B cell (primary cell): ENCODE measurements at regions not wholly inside any gene's neighbourhood (a gene's known extent, or its start where the extent isn't known, plus 50 kb on each side); places are given as distances from the start of the nearest gene placed in this dataset.

Source experiments
- ATAC-seq: fragments of 200-7000 bp; cut with Tn5 transposase; one replicate; pipeline ENCODE4 v1.10.0; 2021; ENCODE audit warnings: low read depth, mild to moderate bottlenecking, moderate number of reproducible peaks, moderate library complexity
- CTCF ChIA-PET: fragments of 350-600 bp; sonication (Branson Sonifier 250); formaldehyde crosslinking; loops from one replicate; lab custom pipeline; 2021; ENCODE audit warnings: antibody characterized with exemption, inconsistent platforms; lab: Charles Lee
- POLR2A ChIA-PET: fragments of 350-600 bp; sonication (Branson Sonifier 250); formaldehyde crosslinking; loops from one replicate; lab custom pipeline; 2021; ENCODE audit warnings: antibody characterized with exemption; lab: Charles Lee
- DNase-seq: peaks from one replicate; pipeline ENCODE4 v3.0.0; 2013
- H2AFZ ChIP-seq: 2 replicates; pipeline ENCODE4 v1.6.1; 2012; ENCODE audit warnings: mild to moderate bottlenecking, low read depth, low read length; ENCODE audit not compliant: insufficient read depth, poor library complexity, severe bottlenecking
- H3K27ac ChIP-seq, 2 donors: 1 replicate in 1 of 2; 2 replicates in 1 of 2; pipeline ENCODE4 v1.5.1; 2012 to 2013; ENCODE audit warnings: low read length in 2 of 2, mild to moderate bottlenecking in 2 of 2, moderate library complexity in 1 of 2
- H3K27me3 ChIP-seq, 4 experiments: fragments of 200-600 bp in 1 of 4; sonication (generic) in 1 of 4; replicated peaks in 1 of 4; 1 replicate in 2 of 4; 2 replicates in 2 of 4; pipeline versions ENCODE4 v1.6.1 to v1.7.0; 2013 to 2016; ENCODE audit warnings: low read length in 3 of 4, mild to moderate bottlenecking in 2 of 4, mixed read lengths in 1 of 4, moderate library complexity in 1 of 4; ENCODE audit not compliant: insufficient read depth in 4 of 4, control insufficient read depth in 3 of 4; ENCODE audit errors: control extremely low read depth in 1 of 4
- H3K36me3 ChIP-seq, 2 experiments: replicated peaks in 1 of 2; 1 replicate in 1 of 2; 2 replicates in 1 of 2; pipeline versions ENCODE4 v1.6.1 to v1.7.1; 2013; ENCODE audit warnings: low read length in 1 of 2; ENCODE audit not compliant: insufficient read depth in 2 of 2, control insufficient read depth in 1 of 2; ENCODE audit errors: control extremely low read depth in 1 of 2, extremely low read depth in 1 of 2
- H3K4me1 ChIP-seq, 2 donors: fragments of 200-600 bp in 1 of 2; sonication (generic) in 1 of 2; 1 replicate in 1 of 2; 2 replicates in 1 of 2; pipeline versions ENCODE4 v1.5.1 to v1.6.1; 2013 to 2017; ENCODE audit warnings: low read length in 2 of 2; ENCODE audit not compliant: control insufficient read depth in 2 of 2, insufficient read depth in 2 of 2
- H3K4me2 ChIP-seq: replicated peaks from 2 replicates; pipeline ENCODE3; 2012; ENCODE audit warnings: mild to moderate bottlenecking, low read depth, low read length; ENCODE audit not compliant: poor library complexity, severe bottlenecking
- H3K4me3 ChIP-seq, 5 experiments: fragments of 200-600 bp in 1 of 5; sonication (generic) in 1 of 5; 1 replicate in 3 of 5; 2 replicates in 2 of 5; pipeline versions ENCODE4 v1.5.1 to v1.7.0; 2011 to 2016; ENCODE audit warnings: low read length in 4 of 5, mild to moderate bottlenecking in 4 of 5, low read depth in 2 of 5, control low read depth in 1 of 5, moderate library complexity in 1 of 5; ENCODE audit not compliant: insufficient read depth in 1 of 5; ENCODE audit errors: control extremely low read depth in 1 of 5, extremely low read depth in 1 of 5
- H3K79me2 ChIP-seq: fragments of 200-600 bp; sonication (generic); one replicate; pipeline ENCODE4 v1.6.0; 2016; ENCODE audit warnings: low read length; ENCODE audit not compliant: control insufficient read depth, insufficient read depth
- H3K9ac ChIP-seq: fragments of 200-600 bp; sonication (generic); 2 replicates; pipeline ENCODE4 v1.6.1; 2017; ENCODE audit warnings: mild to moderate bottlenecking, low read length, moderate library complexity
- H3K9me3 ChIP-seq, 3 donors: one replicate each; pipeline versions ENCODE4 v1.6.1 to v1.7.1; 2013; ENCODE audit warnings: low read length in 2 of 3; ENCODE audit not compliant: control insufficient read depth in 2 of 3, insufficient read depth in 1 of 3; ENCODE audit errors: control extremely low read depth in 1 of 3
- H4K20me1 ChIP-seq: 2 replicates; pipeline ENCODE4 v1.6.0; 2012; ENCODE audit warnings: mild to moderate bottlenecking, low read length; ENCODE audit not compliant: insufficient read depth, control insufficient read depth, poor library complexity, severe bottlenecking
- H3K27ac Mint-ChIP-seq: one replicate; pipeline ENCODE4 v1.8.0; 2021; ENCODE audit warnings: mixed read lengths
- H3K27me3 Mint-ChIP-seq: one replicate; pipeline ENCODE4 v1.8.0; 2021; ENCODE audit warnings: mixed read lengths
- H3K4me1 Mint-ChIP-seq: one replicate; pipeline ENCODE4 v1.8.0; 2021; ENCODE audit warnings: mixed read lengths
- H3K4me3 Mint-ChIP-seq: one replicate; pipeline ENCODE4 v1.8.0; 2021; ENCODE audit warnings: mixed read lengths
- H3K9me3 Mint-ChIP-seq: one replicate; pipeline ENCODE4 v1.8.0; 2022; ENCODE audit warnings: mixed read lengths; ENCODE audit not compliant: insufficient read depth
- EZH2 ChIP-seq: IDR thresholded peaks from 2 replicates; pipeline ENCODE4 v1.6.1; 2012; ENCODE audit warnings: borderline replicate concordance, low read depth, mild to moderate bottlenecking, moderate library complexity, low read length; ENCODE audit not compliant: insufficient read depth, poor library complexity, severe bottlenecking
- WGBS: methylation state at CpG from one replicate; pipeline ENCODE4 v1.1.5; 2013; ENCODE audit warnings: missing lambda C conversion rate; ENCODE audit not compliant: insufficient coverage; 5-methylcytosine and 5-hydroxymethylcytosine counted together
- intact Hi-C: fragments of 100-400 bp; cut with micrococcal nuclease; formaldehyde crosslinking; loops from one replicate; pipeline ENCODE4 v1.10.0; 2022
- TF ChIP-seq, protein P1 (sequence below): fragments of 200-600 bp; IDR thresholded peaks from one replicate; pipeline ENCODE4 v1.8.0; 2022; ENCODE audit warnings: antibody characterized with exemption, mild to moderate bottlenecking

DNA sequence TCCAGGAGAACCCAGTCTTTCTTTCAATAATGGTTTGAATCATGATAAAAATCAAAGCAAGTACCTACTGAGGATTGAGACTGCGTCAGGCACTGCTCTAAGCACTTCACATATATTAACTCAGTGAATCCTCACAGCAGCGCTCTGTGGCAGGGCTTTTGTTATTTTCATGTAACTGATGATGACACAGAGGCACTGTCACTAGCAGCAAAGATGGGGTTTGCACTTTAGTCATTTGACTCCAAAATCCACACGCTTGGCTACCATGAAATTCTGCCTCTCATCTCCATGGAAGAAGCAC, 98.8 kb upstream of the GSC start:
- Mint-ChIP-seq H3K4me1 (no peaks in the 10 kb centered on the region), H3K27ac (no peak overlapping the region), H3K4me3 (no peak overlapping the region), H3K27me3 (peaks cover 29% of the 10 kb centered on the region), H3K9me3 (no peaks in the 10 kb centered on the region)
- Histone ChIP-seq H3K4me1 (no peaks in the 10 kb centered on the region), H2AFZ (no peak overlapping the region), H3K27me3 (peaks cover 0 to 3% (median 0%) of the 10 kb centered on the region in 4 experiments), H3K27ac (no peak overlapping the region), H3K4me3 (no peak overlapping the region), H4K20me1 (no peaks in the 10 kb centered on the region), H3K36me3 (no peaks in the 10 kb centered on the region), H3K9ac (no peak overlapping the region), H3K4me2 (no peak overlapping the region), H3K9me3 (peaks cover 0 to 11% (median 0%) of the 10 kb centered on the region in 3 donors), H3K79me2 (no peaks in the 10 kb centered on the region)
- TF ChIP-seq, protein P1, sequence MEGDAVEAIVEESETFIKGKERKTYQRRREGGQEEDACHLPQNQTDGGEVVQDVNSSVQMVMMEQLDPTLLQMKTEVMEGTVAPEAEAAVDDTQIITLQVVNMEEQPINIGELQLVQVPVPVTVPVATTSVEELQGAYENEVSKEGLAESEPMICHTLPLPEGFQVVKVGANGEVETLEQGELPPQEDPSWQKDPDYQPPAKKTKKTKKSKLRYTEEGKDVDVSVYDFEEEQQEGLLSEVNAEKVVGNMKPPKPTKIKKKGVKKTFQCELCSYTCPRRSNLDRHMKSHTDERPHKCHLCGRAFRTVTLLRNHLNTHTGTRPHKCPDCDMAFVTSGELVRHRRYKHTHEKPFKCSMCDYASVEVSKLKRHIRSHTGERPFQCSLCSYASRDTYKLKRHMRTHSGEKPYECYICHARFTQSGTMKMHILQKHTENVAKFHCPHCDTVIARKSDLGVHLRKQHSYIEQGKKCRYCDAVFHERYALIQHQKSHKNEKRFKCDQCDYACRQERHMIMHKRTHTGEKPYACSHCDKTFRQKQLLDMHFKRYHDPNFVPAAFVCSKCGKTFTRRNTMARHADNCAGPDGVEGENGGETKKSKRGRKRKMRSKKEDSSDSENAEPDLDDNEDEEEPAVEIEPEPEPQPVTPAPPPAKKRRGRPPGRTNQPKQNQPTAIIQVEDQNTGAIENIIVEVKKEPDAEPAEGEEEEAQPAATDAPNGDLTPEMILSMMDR = no peak
- no peak for TF ChIP-seq EZH2
- DNase-seq = no peak
- 82% methylated on average over 1 of the region's 3 CpGs for WGBS
- CTCF ChIA-PET = no interaction called here
- ATAC-seq = no peak
- intact Hi-C loops = no loop called here
- POLR2A ChIA-PET = no interaction called here

DNA sequence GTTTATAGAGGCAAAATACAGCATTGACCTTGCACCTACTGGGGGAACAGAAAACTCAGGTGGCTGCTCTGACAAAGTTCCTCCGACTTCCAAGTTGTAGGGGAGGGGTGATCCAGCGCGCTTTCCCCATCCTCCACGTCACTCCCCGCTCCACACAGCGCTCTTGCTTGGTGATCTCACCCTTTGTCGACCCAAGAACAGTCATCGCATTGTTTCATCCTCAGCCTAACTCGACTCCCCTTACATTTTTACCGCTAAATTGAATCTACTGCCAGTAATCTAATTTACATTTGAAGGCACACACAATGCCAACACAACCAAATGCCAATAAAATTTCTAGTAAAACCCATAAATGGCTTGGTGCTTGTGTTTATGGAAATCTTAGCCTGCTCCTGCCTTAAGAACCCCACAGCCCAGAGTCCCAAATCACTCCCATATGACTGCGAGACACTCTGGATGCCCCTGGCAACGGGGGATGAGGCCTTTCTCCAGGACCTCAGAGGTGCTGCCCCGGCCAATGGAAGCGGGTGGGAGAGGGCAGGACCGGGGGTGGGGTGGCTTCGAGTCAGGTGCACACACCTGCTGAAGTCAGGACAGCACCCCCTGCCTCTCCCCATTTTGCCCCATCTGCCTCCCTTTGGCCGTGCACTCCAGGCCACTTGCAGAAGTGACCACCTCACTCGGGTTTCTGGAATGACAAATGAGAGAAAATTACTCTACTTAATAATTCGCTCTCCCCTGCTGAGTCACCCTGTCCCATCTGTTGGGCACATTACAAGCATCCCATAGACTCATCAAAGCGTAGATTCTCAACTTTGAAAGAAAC, 98.2 kb upstream of the GSC start:
- TF ChIP-seq, protein P1 = no peak
- no peak for TF ChIP-seq EZH2

More for the DNA sequence above, 98.2 kb upstream of the GSC start:
- ChIA-PET CTCF (no interaction called here), POLR2A (no interaction called here)
- 76% methylated on average over 15 of the region's 20 CpGs for WGBS
- H4K20me1 ChIP-seq = no peaks in the 10 kb centered on the region
- no peaks in the 10 kb centered on the region for H3K36me3 ChIP-seq
- no peak for ATAC-seq
- Mint-ChIP-seq H3K27me3 (peaks cover 29% of the 10 kb centered on the region), H3K4me3 (no peak overlapping the region), H3K9me3 (no peaks in the 10 kb centered on the region), H3K4me1 (no peaks in the 10 kb centered on the region), H3K27ac (no peak overlapping the region)
- peaks cover 0 to 11% (median 0%) of the 10 kb centered on the region in 3 donors for H3K9me3 ChIP-seq
- H3K27me3 ChIP-seq = peaks cover 0 to 3% (median 0%) of the 10 kb centered on the region in 4 experiments
- DNase-seq = no peak
- H3K4me2 ChIP-seq = no peak overlapping the region
- H3K9ac ChIP-seq = no peak overlapping the region
- H3K4me3 ChIP-seq = no peak overlapping the region
- H3K79me2 ChIP-seq = no peaks in the 10 kb centered on the region
- H2AFZ ChIP-seq = no peak overlapping the region
- intact Hi-C loops = no loop called here
- no peaks in the 10 kb centered on the region for H3K4me1 ChIP-seq
- no peak overlapping the region for H3K27ac ChIP-seq
